Neuronal stem cell (in vitro differentiated cells): ENCODE measurements at regions not wholly inside any gene's neighbourhood (a gene's known extent, or its start where the extent isn't known, plus 50 kb on each side); places are given as distances from the start of the nearest gene placed in this dataset.

ENCODE experiments used
- DNase-seq: peaks from one replicate; pipeline ENCODE4 v3.0.0-alpha.2; 2013; ENCODE audit warnings: low spot score
- H2AFZ ChIP-seq: one replicate; pipeline ENCODE4 v1.6.1; 2013; ENCODE audit warnings: mild to moderate bottlenecking, low read length, inconsistent platforms
- H2AK5ac ChIP-seq: 2 replicates; pipeline ENCODE4 v1.6.1; 2013; ENCODE audit warnings: low read depth, mild to moderate bottlenecking, inconsistent platforms, low read length, moderate library complexity, mixed read lengths
- H2BK120ac ChIP-seq: 2 replicates; pipeline ENCODE4 v1.6.1; 2013; ENCODE audit warnings: low read depth, mild to moderate bottlenecking, inconsistent platforms, low read length, moderate library complexity, mixed read lengths
- H2BK12ac ChIP-seq: one replicate; pipeline ENCODE4 v1.6.1; 2013; ENCODE audit warnings: low read length, inconsistent platforms
- H2BK15ac ChIP-seq: 2 replicates; pipeline ENCODE4 v1.6.1; 2013; ENCODE audit warnings: mild to moderate bottlenecking, low read length, inconsistent platforms, mixed read lengths
- H2BK5ac ChIP-seq: one replicate; pipeline ENCODE4 v1.6.1; 2013; ENCODE audit warnings: inconsistent platforms, mild to moderate bottlenecking, low read length, moderate library complexity
- H3K14ac ChIP-seq: one replicate; pipeline ENCODE4 v1.6.1; 2013; ENCODE audit warnings: low read length, inconsistent platforms
- H3K18ac ChIP-seq: 2 replicates; pipeline ENCODE4 v1.6.1; 2013; ENCODE audit warnings: low read length, inconsistent platforms
- H3K23ac ChIP-seq: 2 replicates; pipeline ENCODE4 v1.6.1; 2013; ENCODE audit warnings: low read depth, mild to moderate bottlenecking, mixed read lengths, low read length, inconsistent platforms; ENCODE audit not compliant: poor library complexity
- H3K27ac ChIP-seq: replicated peaks from 3 replicates; pipeline ENCODE4 v1.5.1; 2013; ENCODE audit warnings: low read length, inconsistent platforms
- H3K27me3 ChIP-seq, 3 experiments: 2 replicates each; pipeline ENCODE4 v1.6.1; 2013; ENCODE audit warnings: low read length in 3 of 3, mild to moderate bottlenecking in 2 of 3, inconsistent platforms in 1 of 3, low read depth in 1 of 3, mixed read lengths in 1 of 3, moderate library complexity in 1 of 3; ENCODE audit not compliant: control insufficient read depth in 3 of 3, insufficient read depth in 3 of 3
- H3K36me3 ChIP-seq, 2 donors: replicated peaks in 1 of 2; 2 replicates each; pipeline ENCODE4 v1.6.1; 2013; ENCODE audit warnings: low read length in 2 of 2; ENCODE audit not compliant: control insufficient read depth in 2 of 2, insufficient read depth in 2 of 2
- H3K4ac ChIP-seq: 2 replicates; pipeline ENCODE4 v1.6.1; 2013; ENCODE audit warnings: inconsistent platforms, mild to moderate bottlenecking, low read length, moderate library complexity
- H3K4me1 ChIP-seq, 2 donors: 1 replicate in 1 of 2; 2 replicates in 1 of 2; pipeline ENCODE4 v1.6.1; 2013; ENCODE audit warnings: low read length in 2 of 2, low read depth in 1 of 2; ENCODE audit not compliant: control insufficient read depth in 2 of 2, insufficient read depth in 1 of 2
- H3K4me2 ChIP-seq: one replicate; pipeline ENCODE4 v1.6.1; 2013; ENCODE audit warnings: mild to moderate bottlenecking, low read length, inconsistent platforms; ENCODE audit not compliant: insufficient read depth, poor library complexity, severe bottlenecking
- H3K4me3 ChIP-seq, 2 donors: 2 replicates each; pipeline ENCODE4 v1.5.1; 2013; ENCODE audit warnings: low read length in 2 of 2, mild to moderate bottlenecking in 2 of 2, inconsistent platforms in 1 of 2, moderate library complexity in 1 of 2
- H3K79me1 ChIP-seq: one replicate; pipeline ENCODE4 v1.6.1; 2013; ENCODE audit warnings: low read depth, mild to moderate bottlenecking, inconsistent platforms, low read length, moderate library complexity
- H3K9ac ChIP-seq: one replicate; pipeline ENCODE4 v1.6.1; 2013; ENCODE audit warnings: mild to moderate bottlenecking, low read depth, low read length, inconsistent platforms; ENCODE audit not compliant: poor library complexity
- H3K9me3 ChIP-seq, 2 donors: replicated peaks in 1 of 2; 2 replicates each; pipeline versions ENCODE3 to v1.6.1; 2013; ENCODE audit warnings: low read length in 2 of 2, mild to moderate bottlenecking in 2 of 2, inconsistent platforms in 1 of 2, low read depth in 1 of 2, mixed read lengths in 1 of 2, moderate library complexity in 1 of 2; ENCODE audit not compliant: control insufficient read depth in 2 of 2, insufficient read depth in 1 of 2
- H4K8ac ChIP-seq: one replicate; pipeline ENCODE4 v1.6.1; 2013; ENCODE audit warnings: low read depth, mild to moderate bottlenecking, inconsistent platforms, low read length, moderate library complexity
- H4K91ac ChIP-seq: one replicate; pipeline ENCODE4 v1.6.1; 2013; ENCODE audit warnings: low read length, low read depth, mild to moderate bottlenecking, inconsistent platforms; ENCODE audit not compliant: poor library complexity
- WGBS, 2 donors: extraction: QIAGEN DNeasy Blood & Tissue Kit; methylation state at CpG; one replicate each; pipeline ENCODE4 v1.1.7; 2013; ENCODE audit warnings: missing lambda C conversion rate in 2 of 2, mixed read lengths in 1 of 2; ENCODE audit not compliant: insufficient read length in 2 of 2, insufficient replicate concordance in 1 of 2; ENCODE audit errors: extremely low coverage in 2 of 2; 5-methylcytosine and 5-hydroxymethylcytosine counted together

- Histone ChIP-seq H2BK120ac (no peak overlapping the region), H3K9ac (no peak overlapping the region), H3K23ac (no peak overlapping the region), H2AFZ (no peak overlapping the region), H2AK5ac (no peak overlapping the region), H4K8ac (no peak overlapping the region), H2BK12ac (no peak overlapping the region), H3K27me3 (no peaks in the 10 kb centered on the region), H2BK15ac (no peak overlapping the region), H4K91ac (no peak overlapping the region), H3K27ac (no peak overlapping the region), H3K18ac (no peak overlapping the region), H3K9me3 (peaks cover 0 to 2% of the 10 kb centered on the region in 2 donors), H3K4ac (no peak overlapping the region), H3K14ac (no peak overlapping the region), H3K36me3 (no peaks in the 10 kb centered on the region), H2BK5ac (no peak overlapping the region), H3K4me3 (no peak overlapping the region), H3K4me1 (peaks cover 6 to 23% of the 10 kb centered on the region in 2 donors), H3K79me1 (no peaks in the 10 kb centered on the region), H3K4me2 (no peak overlapping the region)
- WGBS, 2 donors = no CpG with 5 or more reads among the region's 1 CpG
- DNase-seq = no peak
Measured at GRCh38 chr5:125722550-125722949, 700.7 kb upstream of the GRAMD2B start.

GRCh38 chr5:125725691-125726090 lies 697.5 kb upstream of the GRAMD2B start:
- H2BK12ac ChIP-seq = no peak overlapping the region
- no peak overlapping the region for H3K23ac ChIP-seq
- no peaks in the 10 kb centered on the region for H3K79me1 ChIP-seq
- H3K4me1 ChIP-seq = peaks cover 0 to 1% of the 10 kb centered on the region in 2 donors
- no CpG with 5 or more reads among the region's 4 CpGs for WGBS, 2 donors
- H2BK5ac ChIP-seq = no peak overlapping the region
- no peaks in the 10 kb centered on the region for H3K27me3 ChIP-seq
- no peak overlapping the region for H3K4me3 ChIP-seq
- H3K36me3 ChIP-seq = no peaks in the 10 kb centered on the region
- H3K4ac ChIP-seq = no peak overlapping the region
- H4K8ac ChIP-seq = no peak overlapping the region
- no peak overlapping the region for H2BK15ac ChIP-seq
- H3K14ac ChIP-seq = no peak overlapping the region
- no peak overlapping the region for H2BK120ac ChIP-seq
- no peak overlapping the region for H3K27ac ChIP-seq
- no peak overlapping the region for H3K18ac ChIP-seq
- DNase-seq = no peak
- no peak overlapping the region for H4K91ac ChIP-seq
- H3K4me2 ChIP-seq = no peak overlapping the region
- peaks cover 0 to 11% of the 10 kb centered on the region in 2 donors for H3K9me3 ChIP-seq
- H3K9ac ChIP-seq = no peak overlapping the region
- peak overlapping the region; percentile 5 for H2AFZ ChIP-seq
- no peak overlapping the region for H2AK5ac ChIP-seq

- Histone ChIP-seq H3K9ac (no peak overlapping the region), H3K4ac (no peak overlapping the region), H3K4me1 (no peaks in the 10 kb centered on the region), H2BK15ac (no peak overlapping the region), H2BK5ac (no peak overlapping the region), H3K4me3 (no peak overlapping the region), H4K8ac (no peak overlapping the region), H2BK12ac (no peak overlapping the region), H3K27ac (no peak overlapping the region), H3K79me1 (no peaks in the 10 kb centered on the region), H3K23ac (no peak overlapping the region), H2AFZ (no peak overlapping the region), H3K4me2 (no peak overlapping the region), H2BK120ac (no peak overlapping the region), H2AK5ac (no peak overlapping the region), H4K91ac (no peak overlapping the region), H3K27me3 (no peaks in the 10 kb centered on the region), H3K36me3 (no peaks in the 10 kb centered on the region), H3K9me3 (peaks cover 0 to 2% of the 10 kb centered on the region in 2 donors), H3K14ac (no peak overlapping the region), H3K18ac (no peak overlapping the region)
- no CpG with 5 or more reads among the region's 3 CpGs for WGBS, 2 donors
- DNase-seq = no peak
Measured at GRCh38 chr5:125743939-125744338, 679.3 kb upstream of the GRAMD2B start.

- no peak overlapping the region for H3K9ac ChIP-seq
- H3K27me3 ChIP-seq = no peaks in the 10 kb centered on the region
- H4K91ac ChIP-seq = no peak overlapping the region
- H2BK120ac ChIP-seq = no peak overlapping the region
- no peak overlapping the region for H3K18ac ChIP-seq
- H2BK12ac ChIP-seq = no peak overlapping the region
- H3K14ac ChIP-seq = no peak overlapping the region
- DNase-seq = no peak
- no peak overlapping the region for H3K27ac ChIP-seq
- H3K4ac ChIP-seq = no peak overlapping the region
- H3K23ac ChIP-seq = no peak overlapping the region
- H2BK15ac ChIP-seq = no peak overlapping the region
- H4K8ac ChIP-seq = no peak overlapping the region
- H3K4me3 ChIP-seq = no peak overlapping the region
- H3K4me2 ChIP-seq = no peak overlapping the region
- no peak overlapping the region for H2BK5ac ChIP-seq
- no peaks in the 10 kb centered on the region for H3K4me1 ChIP-seq
- H3K9me3 ChIP-seq = peaks cover 0 to 2% of the 10 kb centered on the region in 2 donors
- no peak overlapping the region for H2AK5ac ChIP-seq
- no peaks in the 10 kb centered on the region for H3K36me3 ChIP-seq
- H2AFZ ChIP-seq = no peak overlapping the region
- no peaks in the 10 kb centered on the region for H3K79me1 ChIP-seq
- no CpG with 5 or more reads among the region's 1 CpG for WGBS, 2 donors
Measured at GRCh38 chr5:125746917-125747316, 676.3 kb upstream of the GRAMD2B start.
